ENCODE measurements at regions not wholly inside any gene's neighbourhood (a gene's known extent, or its start where the extent isn't known, plus 50 kb on each side); places are given as distances from the start of the nearest gene placed in this dataset.

DNA sequence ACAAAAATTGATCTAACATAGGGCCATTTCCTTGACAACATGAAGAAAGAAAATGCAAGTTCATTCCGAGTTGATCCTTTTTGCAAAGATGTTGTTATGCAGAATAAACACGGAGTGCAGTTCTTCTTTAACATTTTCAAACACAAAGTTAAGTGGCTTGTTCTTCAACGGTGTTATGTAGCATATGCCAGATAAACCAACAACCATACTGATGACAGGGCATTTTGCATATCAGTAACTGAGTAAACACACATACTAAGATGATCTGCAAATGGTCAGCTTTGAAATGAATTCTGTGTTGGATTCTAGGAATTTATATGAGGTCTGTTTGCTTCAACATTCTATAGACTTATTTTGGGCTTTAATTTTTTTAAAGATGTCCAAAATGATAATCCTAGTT is 266.4 kb downstream of the GPD2 start:
- Histone ChIP-seq H3K27me3 (replicated peaks in 1 of 2; ENCODE audit: control insufficient read depth in 2 of 2, insufficient read depth in 2 of 2, low read length in 1 of 2) (no peaks in the 10 kb centered on the region; a peak in 1 of 4 replicates), H3K9me3 (replicated peaks; ENCODE audit: control insufficient read depth, insufficient read depth, low read length) (no peaks in the 10 kb centered on the region), H3K27ac (ENCODE audit: control insufficient read depth, insufficient read depth) (no peak overlapping the region), H3K36me3 (ENCODE audit: control insufficient read depth in 2 of 2, insufficient read depth in 2 of 2, low read length in 1 of 2) (no peaks in the 10 kb centered on the region), H2AFZ (ENCODE audit: control insufficient read depth, low read depth, low read length) (no peak overlapping the region), H3K9ac (ENCODE audit: control insufficient read depth, insufficient read depth, low read length) (no peak overlapping the region), H3K79me2 (ENCODE audit: control insufficient read depth, insufficient read depth, low read length) (no peaks in the 10 kb centered on the region), H3K4me1 (ENCODE audit: control insufficient read depth, insufficient read depth, low read length) (no peaks in the 10 kb centered on the region), H4K20me1 (ENCODE audit: control insufficient read depth, insufficient read depth) (no peaks in the 10 kb centered on the region), H3K4me3 (no peak overlapping the region), H3K4me2 (ENCODE audit: control insufficient read depth, insufficient read depth) (no peak overlapping the region)
- DNase-seq (ENCODE audit: low read depth, low spot score) (no peak), ATAC-seq (no peak), FAIRE-seq (no peak)
- no peak for TF ChIP-seq POLR2AphosphoS5 (IDR thresholded peaks at IDR 0.05; ENCODE audit: low read length)
- no peak for TF ChIP-seq POLR2A (IDR thresholded peaks at IDR 0.05; ENCODE audit: low read depth, low read length)
- TF ChIP-seq PAX8 (IDR thresholded peaks at IDR 0.05), result no peak
- no peak for TF ChIP-seq EED (IDR thresholded peaks at IDR 0.05; ENCODE audit: low read depth)
- no peak for TF ChIP-seq ZZZ3 (IDR thresholded peaks at IDR 0.05; ENCODE audit: control insufficient read depth, insufficient read length, low read depth)
- no peak for TF ChIP-seq SPI1 (IDR thresholded peaks at IDR 0.05; ENCODE audit: borderline replicate concordance, insufficient read depth, low read depth, low read length)
- no peak for TF ChIP-seq SMARCA5 (IDR thresholded peaks at IDR 0.05)
- no peak for TF ChIP-seq CREB1 (IDR thresholded peaks at IDR 0.05; ENCODE audit: low read depth)
- TF ChIP-seq RAD21 (IDR thresholded peaks at IDR 0.05; ENCODE audit: insufficient read depth, low read depth, low read length), result no peak
- TF ChIP-seq BCL11A (IDR thresholded peaks at IDR 0.05; ENCODE audit: low read depth, low read length), result no peak
- TF ChIP-seq ASH2L (IDR thresholded peaks at IDR 0.05; ENCODE audit: borderline replicate concordance, low read depth), result no peak
- no peak for TF ChIP-seq TBL1XR1 (IDR thresholded peaks at IDR 0.05; ENCODE audit: low read depth, low read length)
- TF ChIP-seq, protein P1, sequence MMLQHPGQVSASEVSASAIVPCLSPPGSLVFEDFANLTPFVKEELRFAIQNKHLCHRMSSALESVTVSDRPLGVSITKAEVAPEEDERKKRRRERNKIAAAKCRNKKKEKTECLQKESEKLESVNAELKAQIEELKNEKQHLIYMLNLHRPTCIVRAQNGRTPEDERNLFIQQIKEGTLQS (IDR thresholded peaks at IDR 0.05; ENCODE audit: borderline replicate concordance, extremely low read depth, low read depth, low read length), result no peak
- TF ChIP-seq MTA2 (IDR thresholded peaks at IDR 0.05; ENCODE audit: low read depth), result no peak
- intact Hi-C loops (cut with micrococcal nuclease; ENCODE audit: unreplicated experiment) (no loop called here), in situ Hi-C loops (cut with MboI) (no loop called here)
- no TSS peak for BruUV-seq (replicated peaks)
- ChIA-PET CTCF (no interaction called here), SMC1A (ENCODE audit: uncharacterized antibody, unreplicated experiment) (interaction anchor here (1.5 kb wide), 1 partner anchor 10 kb away, joined by 3 read pairs; no protein-coding TSS in a partner anchor), RAD21 (ENCODE audit: unreplicated experiment) (no interaction called here), POLR2A (interaction anchor here (0.7 kb wide), 1 partner anchor 53 kb away, joined by 3 read pairs; no protein-coding TSS in a partner anchor)
- WGBS (ENCODE audit: insufficient coverage, insufficient replicate concordance, low lambda C conversion rate, missing lambda C conversion rate), result 2% methylated on average over 3 of the region's 3 CpGs
